SK-N-SH (cell line): ENCODE measurements at regions not wholly inside any gene's neighbourhood (a gene's known extent, or its start where the extent isn't known, plus 50 kb on each side); places are given as distances from the start of the nearest gene placed in this dataset.

ENCODE experiments used
- FOXJ3 ChIP-seq: sonication (generic); formaldehyde crosslinking; IDR thresholded peaks from 2 replicates; pipeline ENCODE4 v1.5.1; 2020; ENCODE audit warnings: mild to moderate bottlenecking, missing genetic modification reagents
- POLR2AphosphoS5 ChIP-seq: IDR thresholded peaks from 2 replicates; pipeline ENCODE4 v1.6.1; 2012; ENCODE audit warnings: low read depth, low read length
- TF ChIP-seq, protein P1 (sequence below): IDR thresholded peaks from 2 replicates; pipeline ENCODE4 v1.4.0; 2012; ENCODE audit warnings: low read depth
- TF ChIP-seq, protein P2 (sequence below): fragments of 200-600 bp; sonication (generic); IDR thresholded peaks from 2 replicates; pipeline ENCODE4 v1.6.1; 2017; ENCODE audit warnings: antibody characterized with exemption, mild to moderate bottlenecking, moderate library complexity

DNA sequence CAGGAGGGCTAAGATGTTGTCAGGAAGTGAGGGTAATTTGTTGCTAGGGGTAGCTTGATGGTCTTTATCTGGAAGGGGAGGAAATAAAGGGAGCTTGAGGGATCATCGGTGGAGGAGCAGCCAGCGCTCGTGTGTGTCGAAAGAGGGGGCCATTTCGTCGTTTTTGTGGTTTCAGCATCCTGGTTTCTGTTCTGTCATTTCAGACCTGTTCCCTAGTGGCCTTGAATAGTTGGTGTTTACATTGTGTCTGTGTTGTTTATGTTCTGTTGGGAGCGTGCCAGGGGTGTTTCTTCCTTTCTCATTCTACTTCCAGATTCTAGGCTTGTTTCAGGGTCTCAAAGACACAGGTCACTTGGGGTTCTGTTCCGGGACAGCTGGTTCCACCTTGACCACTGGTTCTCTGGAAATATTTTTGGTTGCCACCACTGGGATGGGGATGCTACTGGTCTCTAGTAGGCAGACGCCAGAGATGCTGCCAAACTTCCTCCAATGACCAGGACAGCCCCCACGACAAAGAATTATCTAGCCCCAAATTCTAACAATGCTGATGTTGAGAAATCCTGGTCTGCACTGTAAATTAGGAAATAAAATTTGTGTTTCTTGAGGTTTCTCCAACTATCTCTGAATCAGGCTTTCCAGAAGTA is 113.9 kb upstream of the NAA20 start:
- TF ChIP-seq, protein P1, sequence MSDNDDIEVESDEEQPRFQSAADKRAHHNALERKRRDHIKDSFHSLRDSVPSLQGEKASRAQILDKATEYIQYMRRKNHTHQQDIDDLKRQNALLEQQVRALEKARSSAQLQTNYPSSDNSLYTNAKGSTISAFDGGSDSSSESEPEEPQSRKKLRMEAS, result no peak
- TF ChIP-seq, protein P2, sequence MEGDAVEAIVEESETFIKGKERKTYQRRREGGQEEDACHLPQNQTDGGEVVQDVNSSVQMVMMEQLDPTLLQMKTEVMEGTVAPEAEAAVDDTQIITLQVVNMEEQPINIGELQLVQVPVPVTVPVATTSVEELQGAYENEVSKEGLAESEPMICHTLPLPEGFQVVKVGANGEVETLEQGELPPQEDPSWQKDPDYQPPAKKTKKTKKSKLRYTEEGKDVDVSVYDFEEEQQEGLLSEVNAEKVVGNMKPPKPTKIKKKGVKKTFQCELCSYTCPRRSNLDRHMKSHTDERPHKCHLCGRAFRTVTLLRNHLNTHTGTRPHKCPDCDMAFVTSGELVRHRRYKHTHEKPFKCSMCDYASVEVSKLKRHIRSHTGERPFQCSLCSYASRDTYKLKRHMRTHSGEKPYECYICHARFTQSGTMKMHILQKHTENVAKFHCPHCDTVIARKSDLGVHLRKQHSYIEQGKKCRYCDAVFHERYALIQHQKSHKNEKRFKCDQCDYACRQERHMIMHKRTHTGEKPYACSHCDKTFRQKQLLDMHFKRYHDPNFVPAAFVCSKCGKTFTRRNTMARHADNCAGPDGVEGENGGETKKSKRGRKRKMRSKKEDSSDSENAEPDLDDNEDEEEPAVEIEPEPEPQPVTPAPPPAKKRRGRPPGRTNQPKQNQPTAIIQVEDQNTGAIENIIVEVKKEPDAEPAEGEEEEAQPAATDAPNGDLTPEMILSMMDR, result no peak
- TF ChIP-seq FOXJ3 (CRISPR knock-in tag) (no peak), POLR2AphosphoS5 (no peak)
